Esophagus muscularis mucosa (tissue), 4 donors: ENCODE measurements at regions not wholly inside any gene's neighbourhood (a gene's known extent, or its start where the extent isn't known, plus 50 kb on each side); places are given as distances from the start of the nearest gene placed in this dataset.

Experiments used
- DNase-seq: peaks from one replicate; pipeline ENCODE4 v3.0.0-alpha.2; 2017; ENCODE audit errors: extremely low spot score
- H3K27ac ChIP-seq, 4 donors: fragments of 200-600 bp; sonication (generic); replicated peaks in 1 of 4; 1 replicate in 3 of 4; 2 replicates in 1 of 4; pipeline ENCODE4 v1.5.1; 2016 to 2019; ENCODE audit warnings: mild to moderate bottlenecking in 1 of 4
- H3K27me3 ChIP-seq, 4 donors: fragments of 200-600 bp; sonication (generic); one replicate each; pipeline versions ENCODE4 v1.5.1 to v1.6.0; 2016 to 2019
- H3K36me3 ChIP-seq, 4 donors: fragments of 200-600 bp; sonication (generic); one replicate each; pipeline ENCODE4 v1.5.1; 2016 to 2019
- H3K4me1 ChIP-seq, 4 donors: fragments of 200-600 bp; sonication (generic); one replicate each; pipeline ENCODE4 v1.5.1; 2016 to 2019
- H3K4me3 ChIP-seq, 4 donors: fragments of 200-600 bp; sonication (generic); 1 replicate in 2 of 4; 2 replicates in 2 of 4; pipeline ENCODE4 v1.5.1; 2016 to 2019; ENCODE audit warnings: mild to moderate bottlenecking in 4 of 4, moderate library complexity in 1 of 4
- H3K9me3 ChIP-seq, 4 donors: fragments of 200-600 bp; sonication (generic); 1 replicate in 3 of 4; 2 replicates in 1 of 4; pipeline ENCODE4 v1.5.1; 2016 to 2019
- EP300 ChIP-seq: sonication (generic); formaldehyde crosslinking; IDR thresholded peaks from one replicate; pipeline ENCODE4 v1.6.1; 2017; ENCODE audit warnings: antibody characterized with exemption
- POLR2A ChIP-seq: fragments of 450-650 bp; IDR thresholded peaks from one replicate; pipeline ENCODE4 v1.6.1; 2017; ENCODE audit warnings: antibody characterized with exemption, moderate library complexity, mild to moderate bottlenecking, low read depth
- POLR2AphosphoS5 ChIP-seq, 2 donors: sonication (generic); formaldehyde crosslinking; IDR thresholded peaks; one replicate each; pipeline ENCODE4 v1.6.1; 2017; ENCODE audit warnings: antibody characterized with exemption in 2 of 2
- WGBS: methylation state at CpG from one replicate; pipeline ENCODE4 v1.1.5; 2018; 5-methylcytosine and 5-hydroxymethylcytosine counted together
- intact Hi-C: fragments of 100-400 bp; cut with DNase I; formaldehyde crosslinking; loops from one replicate; pipeline ENCODE4 v1.15.1; 2023
- TF ChIP-seq, protein P1 (sequence below), 3 experiments: fragments of 200-600 bp in 2 of 3; fragments of 450-650 bp in 1 of 3; sonication (generic) in 2 of 3; IDR thresholded peaks; one replicate each; pipeline ENCODE4 v1.5.1; 2017 to 2019; ENCODE audit warnings: antibody characterized with exemption in 3 of 3, mild to moderate bottlenecking in 2 of 3, moderate library complexity in 1 of 3

DNA sequence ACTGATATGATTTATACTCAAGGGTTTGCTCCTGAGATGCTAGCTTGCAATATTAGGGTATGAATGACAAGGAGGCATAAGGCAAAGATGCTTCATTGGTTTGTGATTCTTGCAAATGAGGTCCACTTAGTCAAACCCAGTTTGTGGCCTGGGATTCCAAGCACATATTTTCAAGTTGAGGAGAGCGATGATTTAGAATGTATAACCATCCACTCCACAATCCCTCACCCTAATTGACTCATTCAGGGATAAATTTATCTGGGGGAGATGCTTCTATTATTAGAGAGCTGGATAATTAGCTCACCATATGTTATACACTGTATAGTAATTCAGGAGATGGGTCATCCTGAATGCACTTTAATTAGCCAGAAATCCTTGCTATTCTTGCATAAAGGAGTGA lies 118.3 kb upstream of the PUDP start:
- Histone ChIP-seq H3K36me3 (no peaks in the 10 kb centered on the region), H3K9me3 (no peaks in the 10 kb centered on the region), H3K4me1 (no peaks in the 10 kb centered on the region), H3K27me3 (no peaks in the 10 kb centered on the region), H3K4me3 (no peak overlapping the region), H3K27ac (no peak overlapping the region)
- TF ChIP-seq POLR2A (no peak), EP300 (no peak), POLR2AphosphoS5 (IDR thresholded peaks at IDR 0.05) (no peak)
- TF ChIP-seq, protein P1, sequence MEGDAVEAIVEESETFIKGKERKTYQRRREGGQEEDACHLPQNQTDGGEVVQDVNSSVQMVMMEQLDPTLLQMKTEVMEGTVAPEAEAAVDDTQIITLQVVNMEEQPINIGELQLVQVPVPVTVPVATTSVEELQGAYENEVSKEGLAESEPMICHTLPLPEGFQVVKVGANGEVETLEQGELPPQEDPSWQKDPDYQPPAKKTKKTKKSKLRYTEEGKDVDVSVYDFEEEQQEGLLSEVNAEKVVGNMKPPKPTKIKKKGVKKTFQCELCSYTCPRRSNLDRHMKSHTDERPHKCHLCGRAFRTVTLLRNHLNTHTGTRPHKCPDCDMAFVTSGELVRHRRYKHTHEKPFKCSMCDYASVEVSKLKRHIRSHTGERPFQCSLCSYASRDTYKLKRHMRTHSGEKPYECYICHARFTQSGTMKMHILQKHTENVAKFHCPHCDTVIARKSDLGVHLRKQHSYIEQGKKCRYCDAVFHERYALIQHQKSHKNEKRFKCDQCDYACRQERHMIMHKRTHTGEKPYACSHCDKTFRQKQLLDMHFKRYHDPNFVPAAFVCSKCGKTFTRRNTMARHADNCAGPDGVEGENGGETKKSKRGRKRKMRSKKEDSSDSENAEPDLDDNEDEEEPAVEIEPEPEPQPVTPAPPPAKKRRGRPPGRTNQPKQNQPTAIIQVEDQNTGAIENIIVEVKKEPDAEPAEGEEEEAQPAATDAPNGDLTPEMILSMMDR (IDR thresholded peaks at IDR 0.05): no peak
- no peak for DNase-seq
- intact Hi-C loops: no loop called here
- 94% methylated on average over 1 of the region's 1 CpG for WGBS

DNA sequence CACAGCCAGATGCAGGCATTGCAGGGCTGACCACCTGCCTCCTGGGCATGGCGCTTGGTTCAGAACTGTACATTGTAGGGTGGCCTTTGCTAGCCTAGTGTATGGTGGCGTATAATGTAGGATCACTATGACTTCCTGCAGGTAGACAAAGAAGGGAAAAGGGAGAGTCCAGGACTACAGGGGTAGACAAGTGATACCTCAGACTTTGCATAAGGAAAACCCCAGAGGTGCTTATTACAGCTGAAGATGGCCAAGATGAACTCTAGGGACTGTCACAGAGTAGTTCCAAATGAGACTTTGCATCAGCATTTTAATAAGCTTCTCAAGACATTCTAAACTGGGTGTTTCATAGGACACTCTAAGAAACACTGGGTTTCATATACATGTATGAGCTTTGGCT lies 116.4 kb upstream of the PUDP start:
- peaks cover 0 to 8% (median 0%) of the 10 kb centered on the region in 4 donors for H3K36me3 ChIP-seq
- no peak overlapping the region for H3K4me3 ChIP-seq
- H3K27ac ChIP-seq: no peak overlapping the region
- DNase-seq: no peak
- H3K4me1 ChIP-seq: no peaks in the 10 kb centered on the region
- TF ChIP-seq POLR2AphosphoS5 (IDR thresholded peaks at IDR 0.05): no peak
- TF ChIP-seq, protein P1 (IDR thresholded peaks at IDR 0.05): no peak
- TF ChIP-seq POLR2A: no peak
- no peak for TF ChIP-seq EP300
- intact Hi-C loops: no loop called here
- 97% methylated on average over 2 of the region's 2 CpGs for WGBS
- no peaks in the 10 kb centered on the region for H3K9me3 ChIP-seq
- H3K27me3 ChIP-seq: no peaks in the 10 kb centered on the region

DNA sequence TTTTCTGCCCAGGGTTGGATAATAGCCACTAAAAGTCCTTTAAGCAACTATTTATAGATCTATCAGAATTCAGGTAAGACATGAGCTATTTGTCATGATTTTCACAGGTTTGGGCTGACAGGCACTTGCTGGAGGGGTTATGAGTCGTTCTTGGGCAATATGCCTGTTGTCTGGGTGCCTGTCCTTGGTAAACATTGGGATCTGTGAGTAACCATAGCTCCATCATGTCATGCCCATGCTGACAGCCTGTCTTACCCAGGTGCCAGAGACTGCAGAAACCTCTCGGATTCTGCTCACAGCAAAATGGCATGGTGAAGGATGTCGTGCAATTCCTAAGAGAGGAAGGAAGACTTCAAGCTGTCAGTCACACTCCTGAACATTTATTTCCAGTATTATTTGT lies 116.0 kb upstream of the PUDP start:
- TF ChIP-seq POLR2AphosphoS5 (IDR thresholded peaks at IDR 0.05) (no peak), EP300 (no peak), POLR2A (no peak)
- TF ChIP-seq, protein P1 (IDR thresholded peaks at IDR 0.05): no peak
- Histone ChIP-seq H3K4me3 (no peak overlapping the region), H3K4me1 (no peaks in the 10 kb centered on the region), H3K27me3 (no peaks in the 10 kb centered on the region), H3K36me3 (peaks cover 0 to 11% (median 0%) of the 10 kb centered on the region in 4 donors), H3K27ac (no peak overlapping the region), H3K9me3 (no peaks in the 10 kb centered on the region)
- WGBS: 69% methylated on average over 3 of the region's 3 CpGs
- DNase-seq: no peak
- intact Hi-C loops: no loop called here

GRCh38 chrX:7263330-7263729 lies 115.4 kb upstream of the PUDP start:
- Histone ChIP-seq H3K27ac (no peak overlapping the region), H3K4me3 (no peak overlapping the region), H3K9me3 (no peaks in the 10 kb centered on the region), H3K27me3 (no peaks in the 10 kb centered on the region), H3K36me3 (peaks cover 0 to 11% (median 0%) of the 10 kb centered on the region in 4 donors), H3K4me1 (no peaks in the 10 kb centered on the region)
- intact Hi-C loops: no loop called here
- TF ChIP-seq, protein P1 (IDR thresholded peaks at IDR 0.05): no peak
- TF ChIP-seq EP300: no peak
- 86% methylated on average over 5 of the region's 5 CpGs for WGBS
- DNase-seq: no peak

GRCh38 chrX:7262551-7262950 lies 114.6 kb upstream of the PUDP start:
- Histone ChIP-seq H3K36me3 (peaks cover 0 to 11% (median 0%) of the 10 kb centered on the region in 4 donors), H3K4me1 (no peaks in the 10 kb centered on the region), H3K27ac (no peak overlapping the region), H3K9me3 (no peaks in the 10 kb centered on the region), H3K4me3 (no peak overlapping the region), H3K27me3 (no peaks in the 10 kb centered on the region)
- TF ChIP-seq EP300 (no peak), POLR2A (no peak), POLR2AphosphoS5 (IDR thresholded peaks at IDR 0.05) (no peak)
- TF ChIP-seq, protein P1 (IDR thresholded peaks at IDR 0.05): no peak
- intact Hi-C loops: no loop called here
- no peak for DNase-seq
